ENCODE measurements at regions not wholly inside any gene's neighbourhood (a gene's known extent, or its start where the extent isn't known, plus 50 kb on each side); places are given as distances from the start of the nearest gene placed in this dataset.

- no peak for DNase-seq
Observed at GRCh38 chr6:104613416-104614001, 246.2 kb downstream of the HACE1 start.

GRCh38 chr6:104612541-104612940, 247.2 kb downstream of the HACE1 start:
- DNase-seq: no peak

- DNase-seq: peak; percentile 17
Observed at GRCh38 chr6:104608101-104608500, 251.6 kb downstream of the HACE1 start.

DNA sequence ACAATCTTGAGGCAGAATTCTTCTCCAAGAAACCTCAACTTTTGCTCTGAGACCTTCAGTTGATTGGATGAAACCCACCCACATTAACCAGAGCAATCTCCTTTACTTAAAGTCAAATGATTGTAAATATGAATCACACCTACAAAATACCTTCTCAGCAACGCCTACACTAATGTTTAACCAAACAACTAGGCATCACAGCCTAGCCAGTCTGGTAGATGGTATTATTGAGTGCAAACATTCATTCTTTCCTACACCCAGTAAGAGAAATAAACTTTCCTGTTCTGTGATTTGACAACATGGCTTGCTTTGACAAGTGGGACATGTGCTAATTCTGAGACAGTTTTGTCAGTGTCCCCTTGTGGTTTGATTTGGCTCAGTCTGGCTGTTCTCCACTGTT, 252.2 kb downstream of the HACE1 start:
- no peak for DNase-seq

DNA sequence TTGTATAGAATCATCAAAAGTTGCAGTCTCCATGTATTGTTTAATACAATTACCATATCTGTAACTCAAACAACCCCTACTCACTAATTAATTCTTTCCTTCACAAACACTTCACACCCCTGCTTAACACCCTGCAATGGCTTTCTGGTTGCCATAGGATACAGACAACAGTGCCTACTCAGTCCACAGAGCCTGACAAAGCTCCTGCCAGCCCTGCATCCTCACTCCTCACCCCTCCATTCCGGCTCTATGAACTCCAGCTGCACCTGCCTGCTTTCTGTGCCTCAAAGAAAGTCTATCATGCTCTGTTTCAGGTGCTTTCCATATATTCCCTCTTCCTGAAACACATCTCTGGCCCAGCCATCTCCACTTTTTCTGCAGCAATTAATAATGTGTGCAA, 253.4 kb downstream of the HACE1 start:
- DNase-seq: no peak

- no peak for DNase-seq
Observed at GRCh38 chr6:104604685-104605084, 255.0 kb downstream of the HACE1 start.

DNA sequence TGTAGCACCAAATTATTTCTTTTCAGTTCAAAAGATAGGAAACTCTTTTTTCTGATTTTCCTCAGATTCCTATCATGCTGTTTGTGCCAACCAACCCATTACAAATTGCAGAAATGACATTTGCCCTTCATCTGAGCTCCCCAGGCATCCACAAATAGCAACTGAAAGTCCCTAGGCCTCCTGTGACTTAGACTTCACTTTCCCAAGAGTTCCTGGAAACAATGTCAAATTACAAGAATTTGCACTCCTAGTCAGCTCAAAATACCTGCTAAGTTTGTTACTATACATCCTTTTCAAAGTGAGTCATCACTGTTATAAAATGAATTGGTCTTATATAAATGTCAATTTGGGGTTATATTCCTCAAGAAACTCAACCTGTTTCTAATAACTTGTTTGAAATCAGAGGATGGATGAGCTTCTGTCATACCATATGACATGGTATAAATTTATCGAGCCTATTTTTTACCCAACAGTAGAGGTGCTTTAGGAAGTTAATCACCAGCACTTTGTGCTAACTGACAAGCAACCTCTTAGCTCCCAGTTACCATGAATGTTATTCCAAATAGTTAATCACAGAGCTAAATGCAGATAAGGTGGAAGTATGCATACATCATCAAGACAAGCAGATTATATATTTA, 256.5 kb downstream of the HACE1 start:
- DNase-seq: peak; percentile 14

- no peak for DNase-seq
Observed at GRCh38 chr6:104601721-104602120, 258.0 kb downstream of the HACE1 start.

GRCh38 chr6:104601131-104601651, 258.5 kb downstream of the HACE1 start:
- DNase-seq: no peak

- DNase-seq: no peak
Observed at GRCh38 chr6:104600639-104600931, 259.1 kb downstream of the HACE1 start.

- DNase-seq: no peak
Observed at GRCh38 chr6:104599821-104600638, 259.7 kb downstream of the HACE1 start.

GRCh38 chr6:104597541-104598050, 262.1 kb downstream of the HACE1 start:
- DNase-seq: no peak

DNA sequence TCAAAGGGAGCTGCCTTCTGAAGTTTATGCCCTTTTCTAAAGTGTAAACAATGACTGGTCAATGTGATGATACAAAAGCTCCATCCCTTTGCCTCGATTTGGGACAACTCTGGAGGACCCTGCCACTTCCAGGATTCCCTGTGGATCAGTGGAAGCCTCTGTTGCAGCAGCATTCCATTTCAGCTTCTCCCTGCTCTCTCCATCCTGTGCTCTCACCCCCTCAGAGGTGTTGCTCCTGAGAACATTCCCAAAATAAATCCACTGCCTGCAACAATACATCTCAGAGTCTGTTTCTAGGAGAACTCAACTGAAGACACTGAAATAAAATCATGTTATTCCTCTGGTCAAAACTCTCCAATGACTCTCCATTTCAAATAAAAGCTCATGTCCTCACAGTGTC, 263.6 kb downstream of the HACE1 start:
- no peak for DNase-seq

DNA sequence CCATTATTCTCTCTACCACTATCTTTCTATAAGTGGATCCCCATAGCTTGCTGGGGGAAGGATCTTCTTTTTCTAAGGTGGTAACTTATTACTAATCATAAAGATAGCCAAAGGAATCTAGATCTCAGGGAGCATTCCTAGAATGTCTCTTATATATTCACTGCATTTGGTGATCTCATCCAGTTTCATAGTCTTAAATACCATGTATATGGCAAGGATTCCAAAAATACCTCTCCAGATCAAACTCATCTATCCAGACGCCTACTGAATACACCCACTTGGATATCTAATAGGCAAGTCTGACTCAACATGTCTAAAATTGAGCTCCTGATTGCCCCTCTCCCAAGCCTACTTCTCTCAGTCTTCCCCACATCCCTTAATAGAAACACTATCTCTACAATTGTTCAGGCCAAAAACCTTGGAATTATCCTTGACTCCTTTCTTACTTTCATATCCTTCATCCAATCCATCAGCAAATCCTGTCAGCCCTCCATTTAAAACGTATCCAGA, 264.4 kb downstream of the HACE1 start:
- DNase-seq: no peak

- no peak for DNase-seq
Observed at GRCh38 chr6:104591573-104592334, 268.0 kb downstream of the HACE1 start.

- no peak for DNase-seq
Observed at GRCh38 chr6:104589940-104590339, 269.8 kb downstream of the HACE1 start.

DNA sequence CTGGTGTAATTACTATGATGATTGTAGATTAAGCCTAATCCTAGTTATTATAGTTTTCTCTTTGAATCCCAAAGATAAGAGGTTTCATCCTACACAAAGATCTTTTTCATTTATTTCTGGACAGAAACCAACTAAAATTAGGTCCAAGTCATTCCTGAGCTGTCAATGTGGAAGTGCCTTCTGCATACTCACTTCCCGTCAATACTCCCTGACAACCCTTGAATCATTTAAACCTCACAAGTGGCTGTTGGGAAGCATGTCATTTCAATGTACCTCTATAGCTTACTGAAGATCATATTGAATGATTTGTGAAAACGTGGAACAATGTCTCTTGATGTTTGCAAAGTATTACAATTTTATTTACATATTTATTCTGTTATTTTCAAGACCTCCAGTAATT, 274.1 kb downstream of the HACE1 start:
- no peak for DNase-seq

DNA sequence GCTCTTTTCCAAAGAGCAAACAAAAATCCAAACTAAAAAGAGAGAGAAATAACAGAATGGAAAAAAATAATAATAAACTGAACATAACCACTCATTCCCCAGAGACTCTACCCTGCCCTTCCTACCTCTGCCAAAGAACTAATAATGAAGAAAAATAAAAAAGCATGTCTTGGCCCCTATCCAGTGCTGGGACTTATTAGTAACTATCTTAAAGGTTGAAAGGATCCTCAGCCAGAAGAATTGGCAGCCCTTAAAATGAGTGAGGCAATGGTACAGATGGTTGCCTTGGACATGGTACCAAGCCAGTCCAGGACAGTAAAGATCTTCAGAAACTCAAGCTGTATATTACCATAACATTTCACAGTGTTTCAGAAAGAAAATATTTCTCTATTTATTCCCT, 279.3 kb downstream of the HACE1 start:
- no peak for DNase-seq

- no peak for DNase-seq
Observed at GRCh38 chr6:104579310-104579863, 280.3 kb downstream of the HACE1 start.

- DNase-seq: no peak
Observed at GRCh38 chr6:104575536-104575935, 284.2 kb downstream of the HACE1 start.

DNA sequence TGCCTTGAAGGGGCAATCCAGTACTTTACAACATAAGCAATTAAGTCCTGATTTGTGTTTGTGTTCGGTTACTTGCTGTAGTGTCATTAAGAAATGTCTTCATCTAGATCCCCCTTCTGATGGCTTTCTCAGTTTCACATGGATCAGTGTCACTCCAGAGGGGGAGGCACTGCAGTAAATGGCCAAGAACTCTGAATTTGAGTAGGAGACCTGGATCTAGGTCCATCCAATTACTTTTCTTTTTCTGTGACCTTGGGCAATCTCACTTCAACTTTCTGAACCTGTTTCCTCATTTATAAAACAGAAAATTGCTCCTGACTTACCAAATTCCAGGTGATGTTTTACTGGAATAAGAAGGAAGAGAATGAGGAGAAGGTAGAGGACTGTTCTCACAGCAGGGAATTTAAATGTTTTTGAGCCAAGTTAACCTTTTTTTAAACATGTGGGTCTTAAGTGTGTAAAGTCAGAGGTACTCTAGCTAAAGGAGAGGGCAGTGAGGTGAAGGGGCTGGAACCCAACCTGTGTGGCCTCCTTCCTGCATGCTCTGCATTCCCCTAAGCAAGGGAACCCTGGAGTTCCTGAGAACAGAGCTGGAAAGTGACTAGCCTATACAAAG, 285.5 kb downstream of the HACE1 start:
- no peak for DNase-seq

- no peak for DNase-seq
Observed at GRCh38 chr6:104573350-104573749, 286.4 kb downstream of the HACE1 start.

Measured in MV-4-11 (cell line).